ENCODE measurements at regions not wholly inside any gene's neighbourhood (a gene's known extent, or its start where the extent isn't known, plus 50 kb on each side); places are given as distances from the start of the nearest gene placed in this dataset.

DNA sequence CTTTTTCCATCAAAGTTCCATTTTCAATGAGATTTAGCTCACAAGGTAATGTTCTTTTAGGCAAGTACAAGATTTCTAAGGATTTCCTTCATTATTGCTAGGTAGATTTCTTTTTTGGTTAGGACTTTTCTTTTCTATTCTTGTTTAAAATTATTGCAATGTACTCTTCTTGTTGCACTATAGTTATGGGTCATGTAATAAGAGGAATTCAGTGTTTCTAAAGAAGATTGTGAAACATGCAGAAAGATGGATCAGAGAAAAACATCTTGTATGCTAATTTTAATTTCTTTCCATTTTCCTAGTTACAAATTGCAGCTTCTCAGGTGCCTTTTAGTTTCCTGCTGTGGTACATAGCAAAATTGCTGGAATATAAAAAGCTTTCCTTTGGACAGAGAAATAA lies 56.1 kb downstream of the BTG1 start:
- Mint-ChIP-seq H3K4me1 (ENCODE audit: low read depth) (peaks cover 31% of the 10 kb centered on the region), H3K9me3 (no peaks in the 10 kb centered on the region), H3K36me3 (ENCODE audit: low read depth) (peaks cover 2% of the 10 kb centered on the region)

DNA sequence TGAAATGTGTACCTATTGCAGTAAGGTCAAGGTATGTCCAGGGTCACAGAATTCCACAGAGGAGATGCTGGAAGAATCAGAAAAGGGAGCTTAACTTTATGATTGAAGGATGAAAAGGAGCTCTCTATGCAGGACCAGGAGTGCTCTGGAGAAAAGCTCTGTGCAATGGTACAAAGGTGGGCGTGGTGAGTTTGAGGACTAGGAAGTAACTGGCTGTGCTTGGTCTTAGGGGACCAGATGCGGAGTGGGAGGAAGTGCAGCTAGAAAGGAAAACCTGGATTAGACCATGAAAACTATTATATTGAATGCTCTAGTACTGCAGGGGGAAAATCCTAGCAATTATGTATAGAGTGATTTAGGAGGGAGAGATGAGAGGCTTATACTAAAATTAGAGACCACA lies 56.8 kb downstream of the BTG1 start:
- H3K27me3 Mint-ChIP-seq (ENCODE audit: insufficient read depth), result no peaks in the 10 kb centered on the region

More for the DNA sequence above, 56.1 kb downstream of the BTG1 start:
- no peak for DNase-seq (ENCODE audit: low spot score)
- intact Hi-C loops (cut with micrococcal nuclease), result no loop called here
- no peak overlapping the region for H3K27ac Mint-ChIP-seq
- no peak overlapping the region for H3K4me3 Mint-ChIP-seq
- peaks cover 2% of the 10 kb centered on the region for H3K27me3 Mint-ChIP-seq (ENCODE audit: insufficient read depth)

DNA sequence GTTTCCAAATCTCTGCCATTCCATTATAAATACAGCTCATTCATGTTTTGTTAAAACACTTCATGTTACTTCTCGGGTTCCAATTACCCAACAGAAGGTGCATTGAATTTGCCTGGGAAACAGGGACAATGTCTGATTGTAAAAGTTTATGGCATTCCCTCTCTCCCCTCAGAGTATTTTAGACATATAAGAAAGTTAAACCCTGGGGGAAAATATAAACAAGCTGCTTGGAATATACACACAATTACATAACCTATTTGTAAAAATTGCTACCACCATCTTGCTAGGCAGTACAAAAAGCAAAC lies 60.0 kb downstream of the BTG1 start:
- peaks cover 33% of the 10 kb centered on the region for H3K4me1 Mint-ChIP-seq (ENCODE audit: low read depth)
- H3K27me3 Mint-ChIP-seq (ENCODE audit: insufficient read depth), result no peaks in the 10 kb centered on the region
- no peaks in the 10 kb centered on the region for H3K9me3 Mint-ChIP-seq
- H3K27ac Mint-ChIP-seq, result no peak overlapping the region
- intact Hi-C loops (cut with micrococcal nuclease), result no loop called here
- no peak for DNase-seq (ENCODE audit: low spot score)
- peaks cover 4% of the 10 kb centered on the region for H3K36me3 Mint-ChIP-seq (ENCODE audit: low read depth)
- no peak overlapping the region for H3K4me3 Mint-ChIP-seq

More for the DNA sequence above, 56.8 kb downstream of the BTG1 start:
- Mint-ChIP-seq H3K4me1 (ENCODE audit: low read depth) (peaks cover 27% of the 10 kb centered on the region), H3K27ac (no peak overlapping the region), H3K4me3 (no peak overlapping the region), H3K9me3 (no peaks in the 10 kb centered on the region), H3K36me3 (ENCODE audit: low read depth) (peaks cover 2% of the 10 kb centered on the region)
- intact Hi-C loops (cut with micrococcal nuclease), result no loop called here
- DNase-seq (ENCODE audit: low spot score), result no peak

DNA sequence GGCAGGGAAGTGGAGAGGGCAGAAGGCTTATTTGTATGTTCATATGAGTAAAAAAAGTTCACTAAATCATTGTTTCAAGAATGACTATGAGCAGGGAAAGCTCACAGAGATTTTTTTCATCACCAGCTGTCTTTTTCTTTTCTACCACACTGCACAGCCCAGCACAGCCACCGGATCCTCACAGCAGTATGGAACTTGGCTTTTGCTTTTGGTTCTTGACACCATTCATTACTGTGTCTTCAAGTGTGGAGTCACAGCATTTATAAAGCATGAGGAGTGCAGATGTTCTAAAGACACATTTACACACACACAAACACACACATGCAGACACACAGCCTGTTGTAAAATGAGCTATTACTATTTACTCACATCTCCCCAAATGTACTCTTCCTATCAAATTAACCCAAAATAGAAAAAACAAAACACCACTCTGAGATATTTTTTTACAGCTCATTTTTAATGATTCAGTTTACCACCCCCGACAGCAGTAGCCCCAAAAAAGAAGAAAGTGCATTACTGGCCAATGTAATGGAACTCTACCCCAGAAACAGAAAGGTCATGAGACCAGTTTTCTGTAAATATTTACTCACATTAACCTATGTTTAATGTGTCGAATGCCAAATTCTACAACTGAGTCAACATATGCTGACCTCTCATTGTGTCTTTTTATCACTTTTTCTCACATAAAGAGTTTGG lies 60.5 kb downstream of the BTG1 start:
- DNase-seq (ENCODE audit: low spot score), result no peak
- Mint-ChIP-seq H3K27ac (no peak overlapping the region), H3K9me3 (no peaks in the 10 kb centered on the region), H3K4me1 (ENCODE audit: low read depth) (peaks cover 38% of the 10 kb centered on the region), H3K36me3 (ENCODE audit: low read depth) (peaks cover 4% of the 10 kb centered on the region), H3K4me3 (no peak overlapping the region), H3K27me3 (ENCODE audit: insufficient read depth) (no peaks in the 10 kb centered on the region)
- intact Hi-C loops (cut with micrococcal nuclease), result no loop called here

DNA sequence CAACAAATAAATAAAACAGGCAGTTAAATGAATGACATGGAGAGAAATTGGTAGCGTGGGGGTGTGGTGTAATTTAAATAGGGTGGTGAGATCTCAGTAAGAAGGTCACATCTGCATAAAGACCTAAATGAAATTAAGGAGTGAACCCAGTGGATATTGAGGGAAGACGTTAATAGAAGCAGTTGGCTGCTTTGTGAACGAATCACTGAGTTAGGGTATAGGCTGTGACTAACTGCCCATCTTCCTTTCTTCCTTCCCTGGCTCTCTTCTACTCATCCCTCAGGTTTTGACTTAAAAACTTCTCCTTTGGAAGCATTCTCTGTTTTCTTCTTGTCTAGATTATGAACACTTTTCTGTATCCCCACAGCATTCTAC lies 64.7 kb downstream of the BTG1 start:
- Mint-ChIP-seq H3K27me3 (ENCODE audit: insufficient read depth) (no peaks in the 10 kb centered on the region), H3K9me3 (peaks cover 4% of the 10 kb centered on the region), H3K36me3 (ENCODE audit: low read depth) (peaks cover 8% of the 10 kb centered on the region), H3K4me3 (no peak overlapping the region), H3K27ac (peak overlapping the region; percentile 66), H3K4me1 (ENCODE audit: low read depth) (peaks cover 60% of the 10 kb centered on the region)
- DNase-seq (ENCODE audit: low spot score), result no peak
- intact Hi-C loops (cut with micrococcal nuclease), result no loop called here

DNA sequence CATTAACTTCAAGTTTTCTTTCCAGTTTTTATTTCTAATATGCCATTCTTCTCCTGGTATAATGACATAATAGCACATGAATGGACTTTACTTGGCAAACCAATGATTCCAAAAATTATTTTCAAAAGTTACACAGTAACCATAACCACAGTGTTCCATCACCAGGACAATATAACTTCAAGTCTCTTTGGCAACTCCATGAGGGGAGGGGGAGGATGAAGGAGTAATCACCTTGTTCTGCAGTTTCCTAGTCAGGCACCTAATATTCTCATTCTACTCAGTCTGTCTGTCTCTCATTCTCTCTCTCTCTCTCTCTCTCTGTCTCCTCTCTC lies 66.6 kb downstream of the BTG1 start:
- Mint-ChIP-seq H3K9me3 (peaks cover 4% of the 10 kb centered on the region), H3K36me3 (ENCODE audit: low read depth) (peaks cover 6% of the 10 kb centered on the region), H3K4me3 (no peak overlapping the region), H3K4me1 (ENCODE audit: low read depth) (peaks cover 55% of the 10 kb centered on the region), H3K27ac (no peak overlapping the region), H3K27me3 (ENCODE audit: insufficient read depth) (no peaks in the 10 kb centered on the region)
- intact Hi-C loops (cut with micrococcal nuclease), result loop anchor here (2.0 kb wide), 1 partner anchor 18 kb away; no protein-coding TSS in a partner anchor
- no peak for DNase-seq (ENCODE audit: low spot score)

DNA sequence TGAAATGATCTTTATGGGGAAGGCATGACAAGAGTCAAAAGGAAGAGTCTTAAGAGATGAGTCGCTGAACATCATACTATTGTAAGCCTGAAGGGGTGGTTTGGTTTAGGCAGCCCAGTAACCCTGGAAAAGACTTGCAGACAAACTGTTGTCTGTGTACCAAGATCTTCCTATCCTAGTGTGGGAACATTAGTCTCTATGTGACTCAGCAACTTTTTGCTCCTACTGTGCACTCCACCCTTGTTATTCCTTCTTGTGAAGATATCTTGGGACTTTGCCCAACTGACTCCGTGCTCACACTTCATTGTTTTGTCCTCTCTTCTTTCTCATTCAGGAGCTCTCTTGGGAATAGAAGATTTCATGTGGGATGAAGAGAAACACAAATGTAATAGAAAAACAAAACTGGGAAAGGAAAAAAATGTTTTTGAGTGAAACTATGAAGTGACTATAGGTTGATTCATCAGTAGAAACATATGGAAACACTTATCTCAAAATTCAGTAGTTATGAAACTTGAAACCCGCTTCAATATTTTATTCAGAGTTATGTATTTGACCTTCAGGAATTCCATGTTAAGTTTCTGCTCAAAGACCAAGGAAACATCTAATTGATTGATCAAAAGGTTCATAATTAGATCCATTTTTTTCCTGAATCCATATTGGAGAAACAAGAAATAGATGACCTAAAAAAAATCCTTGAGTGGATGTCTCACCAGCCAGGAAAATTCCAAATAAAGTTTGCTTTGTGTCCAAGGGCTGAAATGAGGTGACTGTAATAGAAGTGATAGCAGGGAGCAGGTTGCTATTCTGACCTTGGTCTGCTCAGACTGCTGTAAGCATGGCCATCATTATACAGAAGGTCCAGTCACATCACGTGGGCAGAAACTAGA lies 67.2 kb downstream of the BTG1 start:
- no peak for DNase-seq (ENCODE audit: low spot score)
- H3K4me3 Mint-ChIP-seq, result no peak overlapping the region

DNA sequence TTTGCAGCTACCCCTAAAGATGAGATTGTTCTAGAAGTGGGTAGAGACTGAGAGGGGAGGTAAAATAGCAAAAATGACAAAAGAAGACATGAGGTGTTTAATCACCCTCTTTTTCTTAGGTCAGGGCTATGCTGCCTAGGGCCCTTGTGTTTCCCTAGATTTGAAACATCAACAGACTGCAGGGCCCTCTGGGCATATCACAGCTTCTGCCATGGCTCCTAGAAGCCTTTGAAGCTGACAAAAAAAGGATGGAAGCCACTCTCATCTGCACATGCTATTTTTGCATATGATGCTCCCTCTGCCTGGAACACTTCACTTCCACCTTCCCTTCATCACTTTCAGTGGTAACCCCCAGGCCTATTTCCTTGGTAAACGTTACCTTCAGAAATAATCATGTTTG lies 68.1 kb downstream of the BTG1 start:
- DNase-seq (ENCODE audit: low spot score), result no peak
- Mint-ChIP-seq H3K4me3 (no peak overlapping the region), H3K27ac (peak overlapping the region; percentile 45), H3K36me3 (ENCODE audit: low read depth) (peaks cover 6% of the 10 kb centered on the region), H3K4me1 (ENCODE audit: low read depth) (peaks cover 59% of the 10 kb centered on the region), H3K27me3 (ENCODE audit: insufficient read depth) (no peaks in the 10 kb centered on the region), H3K9me3 (peaks cover 11% of the 10 kb centered on the region)
- intact Hi-C loops (cut with micrococcal nuclease), result no loop called here

More for the DNA sequence above, 67.2 kb downstream of the BTG1 start:
- peaks cover 55% of the 10 kb centered on the region for H3K4me1 Mint-ChIP-seq (ENCODE audit: low read depth)
- no peaks in the 10 kb centered on the region for H3K27me3 Mint-ChIP-seq (ENCODE audit: insufficient read depth)
- peaks cover 4% of the 10 kb centered on the region for H3K9me3 Mint-ChIP-seq
- intact Hi-C loops (cut with micrococcal nuclease), result loop anchor here (1.0 to 2.0 kb wide), 4 partner anchors 13 to 54 kb away; no protein-coding TSS in a partner anchor
- H3K36me3 Mint-ChIP-seq (ENCODE audit: low read depth), result peaks cover 6% of the 10 kb centered on the region
- peak overlapping the region; percentile 45 for H3K27ac Mint-ChIP-seq

- Mint-ChIP-seq H3K4me3 (no peak overlapping the region), H3K27ac (no peak overlapping the region), H3K36me3 (ENCODE audit: low read depth) (peaks cover 5% of the 10 kb centered on the region), H3K4me1 (ENCODE audit: low read depth) (peaks cover 57% of the 10 kb centered on the region), H3K9me3 (peaks cover 11% of the 10 kb centered on the region), H3K27me3 (ENCODE audit: insufficient read depth) (no peaks in the 10 kb centered on the region)
- DNase-seq (ENCODE audit: low spot score), result no peak
- intact Hi-C loops (cut with micrococcal nuclease), result no loop called here
Observed at GRCh38 chr12:92076101-92076500, 69.5 kb downstream of the BTG1 start.

DNA sequence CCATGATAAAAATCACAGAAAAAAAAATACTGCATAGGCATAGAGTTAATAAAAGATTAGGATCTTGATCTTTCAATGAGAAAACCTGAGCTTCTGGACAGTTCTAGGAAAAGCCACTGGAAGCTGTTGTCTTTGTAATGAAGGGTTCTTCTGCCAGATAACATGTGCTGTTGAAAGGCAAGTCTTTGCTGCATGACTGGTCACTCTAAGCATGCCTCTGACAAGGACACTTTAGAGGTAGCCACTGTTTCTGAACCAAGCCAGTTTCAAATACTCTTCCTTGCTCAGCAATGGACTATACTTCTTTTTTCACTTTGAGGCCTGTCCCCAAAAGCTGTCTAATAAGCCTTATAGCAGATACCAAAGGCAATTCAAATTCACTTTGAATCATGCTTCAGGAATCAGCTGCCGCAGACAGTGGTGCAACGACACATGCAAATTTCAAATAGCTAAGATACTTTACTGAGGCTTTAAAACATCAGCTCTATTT lies 70.2 kb downstream of the BTG1 start:
- peaks cover 4% of the 10 kb centered on the region for H3K36me3 Mint-ChIP-seq (ENCODE audit: low read depth)
- H3K4me3 Mint-ChIP-seq, result no peak overlapping the region
- H3K4me1 Mint-ChIP-seq (ENCODE audit: low read depth), result peaks cover 50% of the 10 kb centered on the region
- no peak for DNase-seq (ENCODE audit: low spot score)
- intact Hi-C loops (cut with micrococcal nuclease), result no loop called here
- H3K27me3 Mint-ChIP-seq (ENCODE audit: insufficient read depth), result no peaks in the 10 kb centered on the region
- peaks cover 11% of the 10 kb centered on the region for H3K9me3 Mint-ChIP-seq
- H3K27ac Mint-ChIP-seq, result no peak overlapping the region

- no peak overlapping the region for H3K4me3 Mint-ChIP-seq
- no peaks in the 10 kb centered on the region for H3K27me3 Mint-ChIP-seq (ENCODE audit: insufficient read depth)
- H3K9me3 Mint-ChIP-seq, result peaks cover 11% of the 10 kb centered on the region
- intact Hi-C loops (cut with micrococcal nuclease), result no loop called here
- DNase-seq (ENCODE audit: low spot score), result no peak
- no peak overlapping the region for H3K27ac Mint-ChIP-seq
- H3K4me1 Mint-ChIP-seq (ENCODE audit: low read depth), result peaks cover 45% of the 10 kb centered on the region
- H3K36me3 Mint-ChIP-seq (ENCODE audit: low read depth), result peaks cover 4% of the 10 kb centered on the region
Observed at GRCh38 chr12:92074889-92075288, 70.8 kb downstream of the BTG1 start.

DNA sequence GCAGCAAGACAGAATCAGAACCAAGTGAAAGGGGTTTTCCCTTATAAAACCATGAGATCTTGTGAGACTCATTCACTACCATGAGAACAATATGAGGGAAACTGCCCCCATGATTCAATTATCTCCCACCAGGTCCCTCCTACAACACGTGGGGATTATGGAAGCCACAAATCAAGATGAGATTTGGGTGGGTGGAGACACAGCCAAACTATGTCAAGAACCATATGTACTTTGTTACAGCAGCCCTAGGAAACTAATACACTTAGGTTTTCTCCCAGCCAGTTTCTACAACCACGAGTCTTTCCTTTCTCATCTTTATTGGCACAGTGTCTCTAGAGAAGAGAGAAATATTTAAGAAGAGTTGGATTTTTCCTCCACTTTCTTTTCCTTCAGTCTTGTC lies 72.6 kb downstream of the BTG1 start:
- H3K27ac Mint-ChIP-seq, result no peak overlapping the region
- intact Hi-C loops (cut with micrococcal nuclease), result no loop called here
- peaks cover 29% of the 10 kb centered on the region for H3K4me1 Mint-ChIP-seq (ENCODE audit: low read depth)
- H3K27me3 Mint-ChIP-seq (ENCODE audit: insufficient read depth), result no peaks in the 10 kb centered on the region
- no peak for DNase-seq (ENCODE audit: low spot score)
- H3K4me3 Mint-ChIP-seq, result no peak overlapping the region
- H3K9me3 Mint-ChIP-seq, result peaks cover 11% of the 10 kb centered on the region
- H3K36me3 Mint-ChIP-seq (ENCODE audit: low read depth), result peaks cover 4% of the 10 kb centered on the region

DNA sequence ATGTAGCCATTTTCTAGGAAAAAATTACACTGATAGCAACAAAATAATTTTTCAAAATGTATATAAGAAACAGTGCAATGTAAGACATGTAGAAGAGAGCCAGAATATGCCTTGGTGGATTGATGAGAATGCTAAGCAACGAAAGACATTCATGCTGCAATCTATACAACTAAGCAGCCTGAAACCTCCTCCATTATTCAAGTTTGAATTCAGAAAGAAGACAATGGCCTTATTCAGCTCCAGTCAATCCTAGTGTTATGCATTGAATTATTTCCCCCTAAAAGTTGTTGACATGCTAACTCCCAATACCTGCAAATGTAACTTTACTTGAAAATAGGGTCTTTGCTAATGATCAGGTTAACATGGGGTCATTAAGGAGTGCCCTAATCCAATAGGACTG lies 73.5 kb downstream of the BTG1 start:
- intact Hi-C loops (cut with micrococcal nuclease), result no loop called here
- H3K27me3 Mint-ChIP-seq (ENCODE audit: insufficient read depth), result no peaks in the 10 kb centered on the region
- no peak overlapping the region for H3K4me3 Mint-ChIP-seq
- no peaks in the 10 kb centered on the region for H3K36me3 Mint-ChIP-seq (ENCODE audit: low read depth)
- peaks cover 7% of the 10 kb centered on the region for H3K9me3 Mint-ChIP-seq
- DNase-seq (ENCODE audit: low spot score), result no peak
- H3K27ac Mint-ChIP-seq, result no peak overlapping the region
- peaks cover 21% of the 10 kb centered on the region for H3K4me1 Mint-ChIP-seq (ENCODE audit: low read depth)

Measured in activated T-helper 1 cell treated with anti-CD3 and anti-CD28 coated beads, Interleukin-12 subunit alpha, Interleukin-12 subunit beta, Interleukin-2, Interleukin-4 antibody, amounts not matched to agents 30 ng/mL and 10 ng/mL and 1 ng/mL, durations not matched to agents 14 hours and 24 hours and 36 hours (primary cell).